NB4 (cell line): ENCODE measurements at regions not wholly inside any gene's neighbourhood (a gene's known extent, or its start where the extent isn't known, plus 50 kb on each side); places are given as distances from the start of the nearest gene placed in this dataset.

Source experiments
- CTCF ChIP-seq: IDR thresholded peaks from one replicate; pipeline ENCODE4 v1.5.1; 2012; ENCODE audit warnings: low read depth, low read length
- MAX ChIP-seq: IDR thresholded peaks from 2 replicates; pipeline ENCODE4 v1.6.1; 2011; ENCODE audit warnings: low read depth, low read length
- MYC ChIP-seq: IDR thresholded peaks from 2 replicates; pipeline ENCODE4 v1.6.1; 2011; ENCODE audit warnings: low read depth, low read length
- POLR2A ChIP-seq: IDR thresholded peaks from 2 replicates; pipeline ENCODE4 v1.6.1; 2011; ENCODE audit warnings: mild to moderate bottlenecking; ENCODE audit not compliant: insufficient read length; ENCODE audit errors: extremely low read depth

- no peak for TF ChIP-seq CTCF
- no peak for TF ChIP-seq POLR2A
- TF ChIP-seq MAX: no peak
- TF ChIP-seq MYC: no peak
These were observed 859.0 kb downstream of the FAM181B start for GRCh38 chr11:81874635-81875034.
